Stimulated activated CD8-positive, alpha-beta memory T cell treated with anti-CD3 and anti-CD28 coated beads, Interleukin-4, amount 100 ng/mL, for 1 hour (primary cell): ENCODE measurements at regions not wholly inside any gene's neighbourhood (a gene's known extent, or its start where the extent isn't known, plus 50 kb on each side); places are given as distances from the start of the nearest gene placed in this dataset.

ENCODE experiments used
- DNase-seq, 2 donors: peaks; one replicate each; pipeline ENCODE4 v3.0.0-alpha.2; 2020; ENCODE audit warnings: low read depth in 2 of 2, low spot score in 1 of 2

- DNase-seq, result no peak
Observed at GRCh38 chr17:65368341-65368740, 193.1 kb downstream of the AXIN2 start.

DNA sequence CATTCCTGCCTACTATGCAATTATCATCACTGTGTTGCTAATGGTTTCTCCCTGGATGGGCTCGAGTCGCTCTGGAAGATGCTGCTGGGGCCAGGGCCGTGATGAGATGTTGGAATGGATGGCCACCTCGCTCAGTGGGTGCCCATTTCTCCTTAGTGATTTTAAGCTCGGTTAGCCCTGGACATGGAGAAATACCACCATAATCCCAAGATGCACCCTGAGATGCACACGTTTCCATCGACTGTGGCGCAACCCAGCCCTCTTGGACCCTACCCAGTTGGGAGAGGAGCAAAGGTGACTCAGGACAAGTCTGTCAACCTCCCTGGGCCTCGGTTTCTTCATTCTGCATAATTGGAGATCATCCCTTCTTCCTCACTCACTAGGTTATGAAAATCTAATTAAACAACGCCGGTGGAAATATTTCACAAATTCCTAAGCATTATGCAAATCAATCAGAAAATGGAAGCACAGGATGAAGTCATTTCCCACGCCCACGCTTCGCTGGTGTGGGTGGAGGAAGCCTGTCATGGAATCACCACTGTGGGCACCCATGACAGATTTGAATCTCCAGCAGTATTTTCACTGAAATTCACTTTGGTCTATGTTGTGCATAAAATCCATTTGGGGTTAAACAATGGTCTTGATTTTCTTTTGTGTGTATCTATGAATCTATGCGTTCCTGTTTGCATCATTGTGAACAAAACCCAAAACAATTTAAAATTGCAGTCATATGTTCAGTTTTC, 195.2 kb downstream of the AXIN2 start:
- no peak for DNase-seq

- DNase-seq, result no peak
Observed at GRCh38 chr17:65365169-65365568, 196.3 kb downstream of the AXIN2 start.

DNA sequence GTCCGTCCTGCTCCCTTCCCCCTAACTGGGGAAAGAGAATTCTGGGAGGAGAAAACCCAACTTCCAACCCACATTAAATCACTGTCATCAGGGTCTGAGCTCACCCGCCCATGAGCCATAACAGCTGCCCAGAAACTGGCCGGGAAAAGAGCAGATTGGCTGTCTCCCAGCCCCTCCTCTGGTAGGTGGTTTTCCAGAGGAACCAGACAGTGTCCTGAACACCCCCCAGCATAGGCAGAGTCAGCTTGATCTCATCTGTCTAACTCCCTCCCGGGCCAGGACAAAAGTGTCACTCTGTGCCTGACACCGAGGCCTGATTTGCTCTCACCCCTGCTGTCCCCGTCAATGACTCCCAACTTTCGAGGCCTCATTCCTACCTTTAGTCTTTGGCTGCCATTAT, 197.0 kb downstream of the AXIN2 start:
- no peak for DNase-seq

DNA sequence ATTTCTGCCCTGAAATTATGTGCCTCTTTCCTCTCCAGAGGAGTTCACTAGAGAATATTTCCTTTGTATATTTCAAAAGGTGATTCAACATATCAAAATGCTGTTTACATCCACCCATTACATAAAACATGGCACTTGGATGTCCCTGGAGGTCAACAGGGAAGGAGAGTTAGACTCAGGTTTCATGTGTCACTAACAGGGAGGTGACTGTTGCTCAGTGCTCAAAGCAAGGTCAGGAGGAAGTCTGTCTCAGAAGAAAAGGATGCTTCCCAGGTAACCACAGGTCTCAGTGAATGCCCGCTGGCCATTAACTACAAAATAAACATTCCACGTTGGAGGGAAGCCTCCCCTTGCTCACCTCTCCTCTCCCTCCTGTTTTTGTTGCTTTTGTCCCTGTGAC, 198.6 kb downstream of the AXIN2 start:
- no peak for DNase-seq

DNA sequence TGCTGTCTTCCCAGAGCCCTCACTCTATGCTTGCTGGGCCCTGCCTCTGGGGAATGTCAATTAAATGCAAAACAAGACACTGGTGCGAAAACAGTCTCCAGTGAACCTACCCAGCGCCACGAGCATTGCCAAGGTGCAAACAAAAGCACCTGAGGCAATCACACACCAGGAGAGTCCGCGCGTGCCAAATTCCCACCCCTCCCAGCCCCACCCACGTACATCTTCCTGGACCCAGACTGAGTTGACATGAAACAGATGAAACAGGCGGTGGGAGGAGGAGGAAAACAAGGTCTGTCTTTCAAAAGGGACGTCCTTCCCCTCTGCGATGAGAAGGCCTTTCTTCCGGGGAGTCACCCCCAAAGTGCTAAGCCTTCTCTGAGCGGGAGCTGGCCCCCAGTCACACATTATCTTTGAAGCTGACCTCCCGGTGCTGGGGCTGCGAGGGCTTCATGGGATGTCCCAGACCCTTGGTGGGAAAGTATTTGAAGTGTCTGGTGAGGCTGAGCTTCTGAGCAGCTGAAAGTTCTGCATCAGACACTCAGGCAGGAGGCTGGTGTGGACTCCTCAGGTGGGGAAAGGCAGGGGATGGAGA, 200.4 kb downstream of the AXIN2 start:
- no peak for DNase-seq

- no peak for DNase-seq
Observed at GRCh38 chr17:65359016-65359415, 202.4 kb downstream of the AXIN2 start.

GRCh38 chr17:65356536-65356935, 204.9 kb downstream of the AXIN2 start:
- DNase-seq, result no peak

DNA sequence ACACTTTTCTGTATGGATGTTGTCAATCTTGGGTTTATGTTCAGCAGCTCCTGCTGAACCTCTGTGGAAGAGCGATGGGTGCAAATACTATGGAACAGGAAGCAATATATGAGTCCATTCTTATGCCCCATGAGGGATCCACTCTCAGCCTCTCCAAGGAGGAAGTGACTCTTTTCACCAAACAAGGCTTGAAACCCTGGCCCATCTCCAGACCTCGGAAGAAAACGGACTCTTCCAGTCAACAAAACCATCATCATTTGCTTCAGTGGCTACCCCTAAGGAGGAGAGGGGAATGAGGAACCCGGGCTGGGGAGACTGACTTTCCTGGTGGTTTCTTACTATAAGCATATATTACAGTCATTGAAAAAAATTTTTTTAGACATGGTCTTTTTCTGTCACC, 206.2 kb downstream of the AXIN2 start:
- DNase-seq, result no peak

DNA sequence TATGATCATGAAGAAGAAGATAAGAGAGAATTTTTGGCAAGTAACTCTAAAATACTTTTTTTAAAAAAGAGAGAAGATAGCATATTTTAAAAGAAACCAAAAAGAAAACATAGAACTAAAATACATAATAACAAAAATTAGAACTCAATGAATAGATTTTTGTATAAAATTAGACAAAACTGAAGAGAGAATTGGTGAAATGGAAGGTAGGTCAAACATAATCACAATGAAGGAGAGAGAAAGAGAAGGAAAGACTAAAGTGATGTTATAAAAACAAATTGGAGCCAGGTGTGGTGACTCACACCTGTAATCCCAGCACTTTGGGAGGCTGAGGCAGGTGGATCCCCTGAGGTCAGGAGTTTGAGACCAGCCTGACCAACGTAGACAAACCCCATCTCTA, 211.5 kb downstream of the AXIN2 start:
- no peak for DNase-seq

DNA sequence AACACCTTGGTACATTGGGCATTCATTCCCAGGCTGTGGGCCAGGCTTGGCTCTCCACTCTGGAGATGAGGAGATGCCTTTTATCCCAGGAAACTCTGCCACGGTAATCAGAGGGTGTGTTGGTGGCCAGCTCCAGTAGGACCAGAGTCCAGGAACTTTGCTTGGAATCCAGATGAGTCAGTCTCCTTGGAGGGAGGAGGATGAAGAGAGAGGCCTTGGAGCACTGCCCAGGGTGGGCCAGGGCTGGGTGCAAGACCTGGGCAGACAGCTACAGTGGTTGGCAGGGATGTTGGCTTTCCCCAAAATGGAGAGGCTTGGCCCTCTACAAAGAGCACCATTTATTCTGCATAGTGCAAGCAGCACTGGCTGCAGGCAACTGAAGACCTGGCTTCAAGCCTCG, 209.0 kb downstream of the RGS9 start:
- DNase-seq, result no peak

DNA sequence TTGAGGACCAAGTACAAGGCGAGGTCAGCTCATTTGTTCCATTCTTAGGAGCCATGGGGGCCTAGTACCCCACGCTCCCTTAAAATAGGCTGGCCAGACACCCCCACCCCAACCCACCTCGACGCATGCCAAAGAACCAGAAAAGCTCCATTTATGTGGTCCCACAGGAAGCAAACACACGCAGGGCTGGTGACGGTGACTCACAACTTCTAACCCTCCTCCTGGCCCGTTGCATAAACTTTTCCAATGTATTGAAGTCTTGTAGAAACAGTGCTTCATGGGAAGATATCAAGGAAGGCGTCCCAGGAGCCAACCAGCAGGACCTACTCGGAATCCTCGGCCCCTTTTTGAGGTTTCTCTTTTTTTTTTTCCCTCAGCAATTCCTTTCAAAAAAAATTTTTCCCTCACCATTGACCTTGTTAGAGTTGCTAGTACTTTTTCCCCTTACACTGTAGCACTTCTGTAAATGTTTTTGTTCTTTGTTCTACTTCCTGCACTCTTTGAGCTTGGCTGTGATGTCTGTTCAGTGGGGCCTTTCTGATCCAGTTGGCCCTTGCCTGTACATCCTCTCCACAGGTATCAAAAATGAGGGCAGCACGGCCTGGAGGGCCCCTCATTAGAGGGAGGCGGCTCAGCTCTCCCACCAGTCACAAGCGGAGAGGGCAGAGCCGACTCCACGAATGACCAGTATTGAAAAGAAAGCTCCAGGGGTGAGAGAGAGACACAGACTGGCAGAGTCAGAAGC, 208.3 kb downstream of the RGS9 start:
- DNase-seq, result no peak

GRCh38 chr17:65340401-65340800, 203.2 kb downstream of the RGS9 start:
- no peak for DNase-seq

DNA sequence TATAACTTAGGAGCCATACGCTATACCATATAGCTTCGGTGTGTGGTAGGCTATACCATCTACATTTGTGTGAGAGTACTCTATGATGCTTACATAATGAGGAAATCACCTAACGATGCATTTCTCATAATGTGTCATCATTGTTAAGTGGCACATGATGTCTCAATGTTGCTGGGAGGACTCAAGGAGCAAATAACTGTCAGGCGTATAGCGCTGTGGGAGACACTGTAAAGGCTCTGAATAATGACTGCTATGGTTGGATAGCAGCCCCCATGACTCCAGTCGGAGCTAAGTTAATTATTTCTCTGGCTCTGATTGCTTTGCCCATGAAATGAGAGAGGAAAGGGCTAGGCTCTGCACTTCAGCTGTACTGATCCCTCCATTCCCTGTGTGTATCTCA, 197.2 kb downstream of the RGS9 start:
- DNase-seq, result no peak

GRCh38 chr17:65332779-65333178, 195.6 kb downstream of the RGS9 start:
- no peak for DNase-seq

GRCh38 chr17:65332375-65332774, 195.2 kb downstream of the RGS9 start:
- DNase-seq, result no peak

- DNase-seq, result no peak
Observed at GRCh38 chr17:65328567-65328966, 191.4 kb downstream of the RGS9 start.

GRCh38 chr17:65324611-65325342, 187.6 kb downstream of the RGS9 start:
- DNase-seq, result no peak

DNA sequence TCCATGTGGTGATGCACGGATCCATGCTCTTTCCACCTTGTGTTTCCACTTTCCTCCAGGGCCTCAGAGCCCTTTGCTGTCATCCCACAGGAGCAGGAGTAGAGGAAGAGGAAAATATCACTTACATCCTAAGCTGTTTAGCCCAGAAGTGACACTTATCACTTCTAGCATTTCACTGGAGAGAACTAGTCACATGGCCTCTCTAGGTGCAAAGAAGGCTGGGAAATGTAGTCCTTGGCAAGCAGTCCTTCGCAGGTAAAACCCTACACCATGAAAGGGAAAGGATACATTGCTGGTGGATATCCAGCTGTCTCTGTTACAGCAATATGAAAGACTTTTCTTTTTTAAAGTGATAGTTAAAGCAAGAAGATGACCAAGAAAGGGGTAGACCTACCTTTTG, 185.9 kb downstream of the RGS9 start:
- no peak for DNase-seq

GRCh38 chr17:65320820-65321219, 183.7 kb downstream of the RGS9 start:
- DNase-seq, result no peak

GRCh38 chr17:65314212-65314611, 177.0 kb downstream of the RGS9 start:
- DNase-seq, result no peak
